ENCODE measurements at regions not wholly inside any gene's neighbourhood (a gene's known extent, or its start where the extent isn't known, plus 50 kb on each side); places are given as distances from the start of the nearest gene placed in this dataset.

- TF ChIP-seq CTCF (IDR thresholded peaks at IDR 0.05) (peak; percentile 78 to 96 (median 90)), POLR2AphosphoS5 (IDR thresholded peaks at IDR 0.05) (peak; percentile 29)
Measured at GRCh38 chr5:50962934-50963872, 296.8 kb downstream of the PARP8 start.
